BLaER1 (cell line): ENCODE measurements at regions not wholly inside any gene's neighbourhood (a gene's known extent, or its start where the extent isn't known, plus 50 kb on each side); places are given as distances from the start of the nearest gene placed in this dataset.

Experiments
- H3K27ac ChIP-seq: shearing (Covaris generic); formaldehyde crosslinking; 2 replicates; pipeline ENCODE4 v1.8.1; 2022
- H3K27me3 ChIP-seq: shearing (Covaris generic); formaldehyde crosslinking; 2 replicates; pipeline ENCODE4 v1.8.1; 2022
- H3K36me3 ChIP-seq: shearing (Covaris generic); formaldehyde crosslinking; 2 replicates; pipeline ENCODE4 v1.8.1; 2022
- H3K4me1 ChIP-seq: shearing (Covaris generic); formaldehyde crosslinking; 2 replicates; pipeline ENCODE4 v1.8.1; 2022
- H3K4me2 ChIP-seq: shearing (Covaris generic); formaldehyde crosslinking; 2 replicates; pipeline ENCODE4 v1.8.1; 2022
- H3K4me3 ChIP-seq: shearing (Covaris generic); formaldehyde crosslinking; 2 replicates; pipeline ENCODE4 v1.8.1; 2022
- H3K9ac ChIP-seq: shearing (Covaris generic); formaldehyde crosslinking; 2 replicates; pipeline ENCODE4 v1.8.1; 2022
- H3K9me3 ChIP-seq: shearing (Covaris generic); formaldehyde crosslinking; 2 replicates; pipeline ENCODE4 v1.8.1; 2022
- H4K20me1 ChIP-seq: shearing (Covaris generic); formaldehyde crosslinking; 2 replicates; pipeline ENCODE4 v1.8.1; 2022
- Cebpa-rat ChIP-seq: shearing (Covaris generic); IDR thresholded peaks from 2 replicates; pipeline ENCODE4 v1.8.1; 2022

- H3K9me3 ChIP-seq: no peaks in the 10 kb centered on the region
- no peak overlapping the region for H3K27ac ChIP-seq
- H3K4me1 ChIP-seq: peaks cover 22% of the 10 kb centered on the region
- TF ChIP-seq Cebpa-rat: no peak
- H4K20me1 ChIP-seq: no peaks in the 10 kb centered on the region
- H3K9ac ChIP-seq: no peak overlapping the region
- H3K27me3 ChIP-seq: no peaks in the 10 kb centered on the region
- no peak overlapping the region for H3K4me3 ChIP-seq
- no peaks in the 10 kb centered on the region for H3K36me3 ChIP-seq
- no peak overlapping the region for H3K4me2 ChIP-seq
Measured at GRCh38 chr15:101565377-101565776, 75.9 kb upstream of the PCSK6 start.

- Histone ChIP-seq H3K9ac (no peak overlapping the region), H3K4me2 (no peak overlapping the region), H3K4me3 (no peak overlapping the region), H3K27me3 (no peaks in the 10 kb centered on the region), H3K9me3 (no peaks in the 10 kb centered on the region), H3K27ac (no peak overlapping the region), H3K4me1 (peaks cover 43% of the 10 kb centered on the region), H4K20me1 (no peaks in the 10 kb centered on the region), H3K36me3 (no peaks in the 10 kb centered on the region)
- TF ChIP-seq Cebpa-rat: no peak
Measured at GRCh38 chr15:101563176-101563796, 73.8 kb upstream of the PCSK6 start.

- no peak overlapping the region; the same call in 1 of the 2 replicates for H3K4me2 ChIP-seq
- H3K9ac ChIP-seq: no peak overlapping the region
- no peaks in the 10 kb centered on the region for H3K27me3 ChIP-seq
- H4K20me1 ChIP-seq: no peaks in the 10 kb centered on the region
- H3K9me3 ChIP-seq: no peaks in the 10 kb centered on the region
- H3K4me1 ChIP-seq: peaks cover 47% of the 10 kb centered on the region
- TF ChIP-seq Cebpa-rat: no peak
- H3K36me3 ChIP-seq: no peaks in the 10 kb centered on the region
- no peak overlapping the region for H3K4me3 ChIP-seq
- no peak overlapping the region for H3K27ac ChIP-seq
Measured at GRCh38 chr15:101562428-101563059, 73.0 kb upstream of the PCSK6 start.

- Histone ChIP-seq H3K27me3 (no peaks in the 10 kb centered on the region), H3K36me3 (no peaks in the 10 kb centered on the region), H4K20me1 (no peaks in the 10 kb centered on the region), H3K27ac (no peak overlapping the region), H3K4me3 (no peak overlapping the region), H3K4me1 (peaks cover 47% of the 10 kb centered on the region), H3K4me2 (peak overlapping the region; percentile 89), H3K9ac (no peak overlapping the region), H3K9me3 (no peaks in the 10 kb centered on the region)
- no peak for TF ChIP-seq Cebpa-rat
Measured at GRCh38 chr15:101561584-101561906, 72.0 kb upstream of the PCSK6 start.

- no peak overlapping the region for H3K4me3 ChIP-seq
- H3K27ac ChIP-seq: peak overlapping the region; percentile 47; the same call in 1 of the 2 replicates
- H3K27me3 ChIP-seq: no peaks in the 10 kb centered on the region
- H3K4me2 ChIP-seq: peak overlapping the region; percentile 89
- H3K36me3 ChIP-seq: no peaks in the 10 kb centered on the region
- peaks cover 47% of the 10 kb centered on the region for H3K4me1 ChIP-seq
- no peaks in the 10 kb centered on the region for H4K20me1 ChIP-seq
- TF ChIP-seq Cebpa-rat: no peak
- no peak overlapping the region for H3K9ac ChIP-seq
- no peaks in the 10 kb centered on the region for H3K9me3 ChIP-seq
Measured at GRCh38 chr15:101560722-101561583, 71.4 kb upstream of the PCSK6 start.

GRCh38 chr15:101559952-101560351, 70.4 kb upstream of the PCSK6 start:
- peak overlapping the region; percentile 47; the same call in 1 of the 2 replicates for H3K27ac ChIP-seq
- H3K9me3 ChIP-seq: no peaks in the 10 kb centered on the region
- H3K36me3 ChIP-seq: no peaks in the 10 kb centered on the region
- peak overlapping the region; percentile 89 for H3K4me2 ChIP-seq
- no peaks in the 10 kb centered on the region for H4K20me1 ChIP-seq
- no peak overlapping the region; the same call in 1 of the 2 replicates for H3K9ac ChIP-seq
- H3K4me3 ChIP-seq: no peak overlapping the region
- TF ChIP-seq Cebpa-rat: no peak
- no peaks in the 10 kb centered on the region for H3K27me3 ChIP-seq
- peaks cover 47% of the 10 kb centered on the region for H3K4me1 ChIP-seq

GRCh38 chr15:101558221-101558941, 68.9 kb upstream of the PCSK6 start:
- Histone ChIP-seq H3K4me1 (peaks cover 47% of the 10 kb centered on the region), H3K4me3 (no peak overlapping the region), H3K27ac (no peak overlapping the region), H3K36me3 (no peaks in the 10 kb centered on the region), H3K27me3 (no peaks in the 10 kb centered on the region), H3K9ac (no peak overlapping the region), H3K9me3 (peaks cover under 1% of the 10 kb centered on the region; the same call in 1 of the 2 replicates), H4K20me1 (no peaks in the 10 kb centered on the region), H3K4me2 (peak overlapping the region; percentile 89)
- TF ChIP-seq Cebpa-rat: no peak

GRCh38 chr15:101556273-101556672, 66.8 kb upstream of the PCSK6 start:
- no peaks in the 10 kb centered on the region for H3K36me3 ChIP-seq
- TF ChIP-seq Cebpa-rat: no peak
- H3K27me3 ChIP-seq: no peaks in the 10 kb centered on the region
- no peak overlapping the region for H3K4me3 ChIP-seq
- peaks cover 34% of the 10 kb centered on the region for H3K4me1 ChIP-seq
- no peak overlapping the region for H3K4me2 ChIP-seq
- no peak overlapping the region for H3K27ac ChIP-seq
- peaks cover 18% of the 10 kb centered on the region for H3K9me3 ChIP-seq
- H3K9ac ChIP-seq: no peak overlapping the region
- no peaks in the 10 kb centered on the region for H4K20me1 ChIP-seq

GRCh38 chr15:101554115-101554915, 64.8 kb upstream of the PCSK6 start:
- no peak overlapping the region for H3K27ac ChIP-seq
- no peaks in the 10 kb centered on the region for H3K36me3 ChIP-seq
- H3K9me3 ChIP-seq: peaks cover 18% of the 10 kb centered on the region
- no peak for TF ChIP-seq Cebpa-rat
- no peaks in the 10 kb centered on the region for H4K20me1 ChIP-seq
- H3K27me3 ChIP-seq: no peaks in the 10 kb centered on the region
- H3K4me1 ChIP-seq: peaks cover 15% of the 10 kb centered on the region
- H3K4me2 ChIP-seq: no peak overlapping the region
- H3K9ac ChIP-seq: no peak overlapping the region
- no peak overlapping the region for H3K4me3 ChIP-seq
